ENCODE measurements at regions not wholly inside any gene's neighbourhood (a gene's known extent, or its start where the extent isn't known, plus 50 kb on each side); places are given as distances from the start of the nearest gene placed in this dataset.

DNA sequence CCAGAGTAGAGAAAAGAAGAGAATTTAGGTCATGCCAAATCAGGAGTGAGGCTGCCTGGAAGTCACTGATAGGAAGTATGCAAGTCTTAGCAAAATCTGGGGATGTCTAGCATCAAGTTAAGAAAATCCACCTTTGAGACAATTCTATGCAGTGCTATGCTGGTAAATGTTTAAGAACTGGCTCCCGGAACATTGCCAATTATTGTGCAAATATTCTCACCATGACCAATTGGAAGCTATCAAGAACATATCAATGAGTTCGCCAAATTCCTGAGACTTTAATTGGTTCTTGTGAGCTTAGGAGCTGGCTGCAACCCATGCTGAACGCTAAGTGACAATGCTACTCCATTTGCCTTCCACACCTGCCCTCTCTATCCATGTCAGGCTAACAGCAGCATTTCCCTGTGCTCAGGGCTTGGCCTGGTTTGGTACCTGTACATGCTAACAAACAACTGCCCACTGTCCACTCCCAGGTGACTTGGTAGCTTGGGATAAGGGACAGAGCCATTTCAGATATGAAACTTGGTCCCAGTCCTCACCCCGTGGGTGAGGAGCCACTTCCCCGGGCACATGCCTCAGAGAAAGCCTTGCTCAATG, 172.9 kb upstream of the KLHL29 start:
- no peak overlapping the region for H3K4me3 ChIP-seq
- TF ChIP-seq, protein P1, sequence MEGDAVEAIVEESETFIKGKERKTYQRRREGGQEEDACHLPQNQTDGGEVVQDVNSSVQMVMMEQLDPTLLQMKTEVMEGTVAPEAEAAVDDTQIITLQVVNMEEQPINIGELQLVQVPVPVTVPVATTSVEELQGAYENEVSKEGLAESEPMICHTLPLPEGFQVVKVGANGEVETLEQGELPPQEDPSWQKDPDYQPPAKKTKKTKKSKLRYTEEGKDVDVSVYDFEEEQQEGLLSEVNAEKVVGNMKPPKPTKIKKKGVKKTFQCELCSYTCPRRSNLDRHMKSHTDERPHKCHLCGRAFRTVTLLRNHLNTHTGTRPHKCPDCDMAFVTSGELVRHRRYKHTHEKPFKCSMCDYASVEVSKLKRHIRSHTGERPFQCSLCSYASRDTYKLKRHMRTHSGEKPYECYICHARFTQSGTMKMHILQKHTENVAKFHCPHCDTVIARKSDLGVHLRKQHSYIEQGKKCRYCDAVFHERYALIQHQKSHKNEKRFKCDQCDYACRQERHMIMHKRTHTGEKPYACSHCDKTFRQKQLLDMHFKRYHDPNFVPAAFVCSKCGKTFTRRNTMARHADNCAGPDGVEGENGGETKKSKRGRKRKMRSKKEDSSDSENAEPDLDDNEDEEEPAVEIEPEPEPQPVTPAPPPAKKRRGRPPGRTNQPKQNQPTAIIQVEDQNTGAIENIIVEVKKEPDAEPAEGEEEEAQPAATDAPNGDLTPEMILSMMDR (IDR thresholded peaks at IDR 0.05), result no peak
- no peaks in the 10 kb centered on the region for H3K9me3 ChIP-seq
- intact Hi-C loops (cut with DNase I), result no loop called here
- peak; percentile 61 for DNase-seq
- no peaks in the 10 kb centered on the region for H3K36me3 ChIP-seq
- no peaks in the 10 kb centered on the region for H3K27me3 ChIP-seq
- no peak overlapping the region for H3K27ac ChIP-seq
- no peaks in the 10 kb centered on the region for H3K4me1 ChIP-seq
- no peak overlapping the region for H3K9ac ChIP-seq (ENCODE audit: low read depth in 2 of 2, low read length in 2 of 2)

DNA sequence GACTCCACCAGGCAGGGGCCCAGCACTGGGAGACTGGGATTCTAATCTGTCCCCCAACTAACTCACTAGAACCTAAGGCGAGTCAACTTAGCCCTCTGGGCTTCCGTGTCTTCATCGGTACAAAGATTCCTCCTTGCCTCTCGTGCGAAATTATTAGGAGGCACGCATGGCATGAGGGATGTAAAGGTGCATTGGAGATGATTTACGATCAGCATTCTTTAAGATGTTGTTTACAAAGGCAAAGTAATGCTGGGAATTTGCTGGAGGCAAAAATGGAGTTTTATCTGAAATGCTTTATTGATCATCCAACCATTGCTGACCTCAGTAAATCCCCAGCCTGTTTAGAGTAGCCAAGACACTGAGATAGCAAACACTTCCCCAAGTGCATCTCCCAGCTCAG, 171.8 kb upstream of the KLHL29 start:
- no peak for DNase-seq
- TF ChIP-seq, protein P1 (IDR thresholded peaks at IDR 0.05), result no peak

DNA sequence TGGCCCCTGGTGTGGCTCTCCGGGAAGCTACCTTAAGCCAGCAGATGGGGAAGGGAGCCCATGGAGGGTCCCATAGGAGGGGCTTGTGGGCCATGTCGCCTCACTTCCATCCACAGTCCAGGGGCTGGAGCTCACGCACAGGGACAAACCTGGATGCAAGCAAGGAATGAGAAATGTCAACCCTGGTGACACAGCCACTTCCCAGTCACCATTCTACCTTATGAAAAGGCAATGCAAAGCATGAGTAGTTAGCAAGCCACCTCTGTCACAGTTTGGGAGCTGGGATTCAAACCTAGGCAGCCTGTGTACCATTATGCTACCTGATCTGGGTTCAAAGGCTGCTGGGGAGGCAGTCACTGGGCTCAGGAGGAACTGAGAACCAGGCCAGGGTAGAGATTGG, 170.0 kb upstream of the KLHL29 start:
- H3K36me3 ChIP-seq, result no peaks in the 10 kb centered on the region
- intact Hi-C loops (cut with DNase I), result no loop called here
- H3K4me1 ChIP-seq, result no peaks in the 10 kb centered on the region
- no peak overlapping the region for H3K27ac ChIP-seq
- DNase-seq, result no peak
- no peaks in the 10 kb centered on the region for H3K27me3 ChIP-seq
- TF ChIP-seq, protein P1 (IDR thresholded peaks at IDR 0.05), result no peak
- no peak overlapping the region for H3K4me3 ChIP-seq
- H3K9me3 ChIP-seq, result no peaks in the 10 kb centered on the region
- no peak overlapping the region for H3K9ac ChIP-seq (ENCODE audit: low read depth in 2 of 2, low read length in 2 of 2)

More for the DNA sequence above, 171.8 kb upstream of the KLHL29 start:
- intact Hi-C loops (cut with DNase I), result no loop called here
- H3K4me3 ChIP-seq, result no peak overlapping the region
- no peaks in the 10 kb centered on the region for H3K36me3 ChIP-seq
- no peaks in the 10 kb centered on the region for H3K9me3 ChIP-seq
- H3K27ac ChIP-seq, result no peak overlapping the region
- H3K9ac ChIP-seq (ENCODE audit: low read depth in 2 of 2, low read length in 2 of 2), result no peak overlapping the region
- H3K4me1 ChIP-seq, result no peaks in the 10 kb centered on the region
- H3K27me3 ChIP-seq, result no peaks in the 10 kb centered on the region

GRCh38 chr2:23219666-23220065, 165.3 kb upstream of the KLHL29 start:
- no peak overlapping the region for H3K9ac ChIP-seq (ENCODE audit: low read depth in 2 of 2, low read length in 2 of 2)
- H3K4me3 ChIP-seq, result no peak overlapping the region
- no peaks in the 10 kb centered on the region for H3K9me3 ChIP-seq
- no peak overlapping the region for H3K27ac ChIP-seq
- H3K4me1 ChIP-seq, result no peaks in the 10 kb centered on the region
- H3K36me3 ChIP-seq, result no peaks in the 10 kb centered on the region
- no peaks in the 10 kb centered on the region for H3K27me3 ChIP-seq
- no peak for DNase-seq
- intact Hi-C loops (cut with DNase I), result no loop called here
- TF ChIP-seq, protein P1 (IDR thresholded peaks at IDR 0.05), result no peak

GRCh38 chr2:23220513-23221094, 164.4 kb upstream of the KLHL29 start:
- H3K4me3 ChIP-seq, result no peak overlapping the region
- H3K27ac ChIP-seq, result no peak overlapping the region
- no peaks in the 10 kb centered on the region for H3K9me3 ChIP-seq
- H3K4me1 ChIP-seq, result no peaks in the 10 kb centered on the region
- H3K9ac ChIP-seq (ENCODE audit: low read depth in 2 of 2, low read length in 2 of 2), result no peak overlapping the region
- no peaks in the 10 kb centered on the region for H3K36me3 ChIP-seq
- intact Hi-C loops (cut with DNase I), result no loop called here
- H3K27me3 ChIP-seq, result no peaks in the 10 kb centered on the region
- TF ChIP-seq, protein P1 (IDR thresholded peaks at IDR 0.05), result no peak
- DNase-seq, result no peak

All from colonic mucosa (tissue), 4 donors.